T1000 (cell line): ENCODE measurements at regions not wholly inside any gene's neighbourhood (a gene's known extent, or its start where the extent isn't known, plus 50 kb on each side); places are given as distances from the start of the nearest gene placed in this dataset.

Source experiments
- DNase-seq: peaks from one replicate; lab custom pipeline; 2025; ENCODE audit warnings: mixed read lengths; lab: John Stamatoyannopoulos, UW

DNA sequence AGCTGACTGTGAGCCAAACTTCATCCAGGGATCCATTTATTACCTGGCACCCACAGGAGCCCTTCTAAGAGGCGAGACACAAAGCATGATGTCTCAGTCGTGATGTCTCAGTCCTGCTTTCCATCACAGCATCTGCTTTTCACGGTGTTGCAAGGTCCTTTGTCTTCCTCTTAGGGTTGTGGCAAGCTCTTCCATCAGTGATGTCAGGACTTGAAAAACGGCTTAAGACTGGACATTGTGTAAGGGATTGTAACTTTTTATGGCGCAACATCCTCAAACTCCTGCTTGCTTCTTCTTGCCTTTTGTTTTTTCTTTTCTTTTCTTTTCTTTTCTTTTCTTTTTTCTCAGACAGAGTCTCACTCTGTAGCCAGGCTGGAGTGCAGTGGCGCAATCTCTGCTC lies 586.5 kb upstream of the TMEM132C start:
- DNase-seq: no peak

- no peak for DNase-seq
Observed at GRCh38 chr12:127681151-127681754, 585.7 kb upstream of the TMEM132C start.

DNA sequence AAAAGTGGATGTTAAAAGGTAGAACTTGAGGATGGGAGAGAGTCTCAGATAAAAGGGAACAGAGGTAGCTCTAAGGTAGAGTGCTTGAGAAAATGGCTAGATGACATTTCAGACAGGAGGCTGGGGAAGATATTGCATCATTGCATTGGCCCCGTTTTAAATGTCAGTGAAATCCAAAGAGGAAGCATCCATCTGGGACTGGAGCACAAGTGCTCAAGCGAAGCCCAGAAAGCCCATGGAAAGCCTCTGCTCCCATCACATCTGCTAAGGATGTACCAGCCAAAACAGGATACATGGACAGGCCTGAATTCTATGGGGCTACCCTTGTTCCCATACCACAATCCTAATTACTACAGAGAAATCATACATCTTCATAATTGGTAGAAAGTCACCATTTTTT lies 581.5 kb upstream of the TMEM132C start:
- no peak for DNase-seq

DNA sequence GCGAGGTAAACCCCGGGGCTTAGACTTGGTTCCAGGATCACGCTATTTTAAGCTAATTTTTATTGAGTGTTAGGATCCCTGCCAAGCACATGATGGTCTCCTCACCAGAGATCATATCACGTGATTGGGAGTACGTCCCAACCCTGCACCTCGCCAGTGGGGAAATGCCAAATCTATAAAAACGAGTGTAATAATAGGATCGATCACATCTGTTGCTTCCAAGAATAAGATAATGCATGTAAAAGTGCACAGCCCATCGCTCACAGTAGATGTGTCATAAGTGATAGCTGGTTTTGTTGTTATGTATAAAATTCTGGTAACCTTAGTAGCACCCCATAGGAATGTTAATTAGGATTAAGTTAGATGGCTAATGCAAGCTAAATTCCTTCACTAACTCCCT lies 581.0 kb upstream of the TMEM132C start:
- no peak for DNase-seq

GRCh38 chr12:127687181-127687580 lies 579.8 kb upstream of the TMEM132C start:
- no peak for DNase-seq

DNA sequence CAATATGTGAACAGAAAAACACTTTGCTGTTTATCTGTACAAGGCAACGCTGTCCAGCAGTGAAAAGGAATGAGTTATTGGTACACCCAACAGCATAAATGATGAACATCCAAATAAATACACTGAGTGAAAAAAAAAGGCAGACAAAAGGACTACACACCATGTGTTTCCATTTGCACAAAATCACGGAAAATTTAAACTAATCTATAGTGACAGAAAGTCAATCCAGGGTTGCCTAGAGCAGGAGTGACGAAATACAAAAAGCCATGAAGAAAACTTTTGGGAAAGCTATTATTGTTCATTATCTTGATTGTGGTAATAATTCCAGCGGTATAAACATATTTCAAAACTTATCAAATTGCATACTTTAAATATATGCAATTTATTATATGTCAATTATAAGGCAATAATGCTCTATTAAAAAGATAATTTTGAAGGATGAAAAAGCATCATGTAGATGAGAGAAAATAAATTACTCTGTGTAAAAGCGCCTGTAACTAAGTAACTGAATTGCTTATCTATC lies 578.0 kb upstream of the TMEM132C start:
- DNase-seq: no peak

- no peak for DNase-seq
Observed at GRCh38 chr12:127690161-127690560, 576.8 kb upstream of the TMEM132C start.

- no peak for DNase-seq
Observed at GRCh38 chr12:127696963-127697362, 570.0 kb upstream of the TMEM132C start.

GRCh38 chr12:127703026-127703425 lies 563.9 kb upstream of the TMEM132C start:
- DNase-seq: no peak

- DNase-seq: no peak
Observed at GRCh38 chr12:127711108-127711507, 555.9 kb upstream of the TMEM132C start.

DNA sequence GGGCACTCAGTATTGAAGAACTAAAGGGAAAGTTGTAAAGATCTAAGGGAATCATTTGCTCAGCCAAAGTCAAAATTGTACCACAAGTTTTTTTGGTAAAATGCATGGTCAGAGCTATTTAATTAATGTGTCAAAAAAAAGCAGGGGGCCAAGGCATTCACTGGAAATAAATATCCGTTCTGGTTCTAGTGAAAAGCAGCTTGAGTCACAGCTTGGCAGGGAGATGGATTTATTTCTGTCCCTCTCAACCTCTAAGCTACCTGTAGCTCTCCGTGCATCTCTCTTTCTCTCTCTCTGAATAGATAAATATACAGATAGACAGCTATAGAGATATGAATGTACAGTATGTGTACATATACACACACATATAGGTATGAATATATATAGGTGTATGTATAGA lies 554.4 kb upstream of the TMEM132C start:
- DNase-seq: no peak

- DNase-seq: no peak
Observed at GRCh38 chr12:127716166-127716565, 550.8 kb upstream of the TMEM132C start.

DNA sequence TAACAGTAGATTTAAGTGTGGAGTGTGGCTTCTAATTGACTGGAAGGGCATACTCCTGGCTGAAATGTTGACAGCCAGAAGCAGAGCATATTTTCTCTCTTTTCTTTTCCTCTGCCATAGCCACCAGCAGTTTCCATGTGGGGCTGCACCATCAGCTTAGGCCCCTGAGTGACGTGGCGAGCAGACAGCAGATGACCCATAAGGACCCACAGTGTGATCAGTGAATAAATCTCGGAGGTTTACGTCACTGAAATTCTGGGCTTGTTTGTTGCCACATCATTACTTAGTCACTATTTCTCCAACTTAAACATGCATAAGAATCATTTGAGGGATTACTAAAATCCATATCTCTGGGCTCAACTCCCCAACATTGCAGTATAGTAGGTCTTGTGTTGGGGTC lies 549.7 kb upstream of the TMEM132C start:
- DNase-seq: no peak

DNA sequence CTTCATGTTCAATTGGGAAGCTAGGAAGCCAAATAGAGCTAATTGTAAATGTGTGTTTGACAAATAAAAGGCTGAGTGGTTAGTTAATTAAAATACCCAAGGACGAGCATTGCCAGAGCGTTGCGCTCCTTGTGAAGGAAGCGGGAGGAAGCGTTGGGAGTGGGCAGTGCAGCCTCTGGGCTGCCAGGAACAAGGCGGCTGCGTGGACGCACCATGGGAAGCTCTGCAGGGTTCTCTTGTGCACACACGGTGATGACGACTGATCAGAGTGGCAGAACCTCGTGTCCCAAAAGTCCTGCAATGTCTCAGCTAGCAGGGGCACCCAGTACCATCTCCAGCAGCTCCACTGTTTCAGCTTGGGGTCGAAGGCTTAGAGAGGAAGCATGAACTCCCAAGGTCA lies 546.6 kb upstream of the TMEM132C start:
- no peak for DNase-seq

DNA sequence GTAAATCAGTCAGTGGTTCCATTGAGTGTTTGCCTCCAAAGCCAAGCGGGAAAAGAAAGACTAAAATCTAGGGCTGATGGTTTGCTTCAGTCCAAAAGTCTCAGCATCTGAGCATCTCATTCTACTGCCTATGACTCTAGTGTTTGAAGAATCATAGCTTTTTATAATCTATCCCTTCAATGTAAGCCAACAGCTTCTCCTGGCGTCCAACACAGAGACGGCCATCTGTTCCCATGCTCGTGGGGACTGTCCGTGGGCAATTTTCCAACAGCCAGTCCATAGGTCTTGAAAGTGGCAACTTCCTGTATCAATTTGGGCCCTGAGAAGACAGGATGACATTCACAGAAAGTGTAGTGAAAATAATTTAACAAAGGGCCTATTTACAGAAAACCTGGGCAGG lies 544.4 kb upstream of the TMEM132C start:
- no peak for DNase-seq

GRCh38 chr12:127723251-127723650 lies 543.7 kb upstream of the TMEM132C start:
- DNase-seq: no peak

- DNase-seq: no peak
Observed at GRCh38 chr12:127726671-127727315, 540.2 kb upstream of the TMEM132C start.

- no peak for DNase-seq
Observed at GRCh38 chr12:127728285-127728684, 538.7 kb upstream of the TMEM132C start.

GRCh38 chr12:127728729-127729128 lies 538.2 kb upstream of the TMEM132C start:
- no peak for DNase-seq

GRCh38 chr12:127729381-127729780 lies 537.6 kb upstream of the TMEM132C start:
- DNase-seq: no peak

GRCh38 chr12:127731657-127732056 lies 535.3 kb upstream of the TMEM132C start:
- no peak for DNase-seq

DNA sequence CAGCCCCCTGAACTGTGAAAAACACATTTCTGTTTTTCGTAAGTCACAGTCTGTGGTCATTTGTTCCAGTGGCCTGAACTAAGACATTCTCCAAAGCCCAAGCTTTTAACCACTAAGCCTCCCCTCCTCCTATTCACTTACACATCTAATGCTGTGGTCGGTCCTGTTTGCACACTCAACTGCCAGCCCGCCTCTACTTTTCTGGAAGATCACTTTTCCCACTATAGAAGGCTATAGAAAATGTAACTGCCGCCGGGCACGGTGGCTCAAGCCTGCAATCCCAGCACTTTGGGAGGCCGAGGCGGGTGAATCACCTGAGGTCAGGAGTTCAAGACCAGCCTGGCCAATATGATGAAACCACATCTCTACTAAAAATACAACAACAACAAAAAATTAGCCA lies 524.7 kb upstream of the TMEM132C start:
- DNase-seq: no peak

DNA sequence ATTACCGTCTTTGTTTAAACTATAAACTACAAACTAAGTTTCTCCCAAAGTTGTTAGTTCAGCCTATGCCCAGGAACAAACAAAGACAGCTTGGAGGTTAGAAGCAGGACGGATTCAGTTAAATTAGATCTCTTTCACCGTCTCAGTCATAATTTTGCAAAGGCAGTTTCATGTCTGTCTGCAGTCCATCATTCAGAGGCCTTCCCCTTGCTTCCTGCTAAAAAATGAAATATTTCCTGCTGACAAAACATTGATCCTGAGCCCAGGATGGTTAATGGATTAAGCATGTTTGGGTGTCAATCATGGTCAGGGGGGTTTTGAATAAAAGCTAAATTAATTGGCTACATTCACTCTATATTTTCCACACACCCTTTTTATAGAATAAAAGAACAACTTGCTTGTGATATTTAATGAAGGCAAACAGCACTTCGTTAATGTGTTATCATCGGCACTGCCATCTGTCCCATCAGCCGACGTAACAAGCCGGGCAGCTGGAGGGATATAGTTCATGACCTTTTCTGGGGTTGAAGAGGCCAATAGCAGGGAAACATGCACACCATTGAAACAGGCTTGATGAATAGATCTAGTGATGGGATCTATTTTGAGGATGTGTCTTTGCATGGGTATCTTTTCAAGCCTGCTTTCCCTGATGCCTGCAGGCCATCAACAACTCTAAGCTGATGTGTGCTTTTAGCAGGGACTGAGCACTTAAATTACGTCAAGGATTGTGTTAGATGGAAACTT lies 521.3 kb upstream of the TMEM132C start:
- DNase-seq: no peak
